ENCODE measurements at regions not wholly inside any gene's neighbourhood (a gene's known extent, or its start where the extent isn't known, plus 50 kb on each side); places are given as distances from the start of the nearest gene placed in this dataset.

DNA sequence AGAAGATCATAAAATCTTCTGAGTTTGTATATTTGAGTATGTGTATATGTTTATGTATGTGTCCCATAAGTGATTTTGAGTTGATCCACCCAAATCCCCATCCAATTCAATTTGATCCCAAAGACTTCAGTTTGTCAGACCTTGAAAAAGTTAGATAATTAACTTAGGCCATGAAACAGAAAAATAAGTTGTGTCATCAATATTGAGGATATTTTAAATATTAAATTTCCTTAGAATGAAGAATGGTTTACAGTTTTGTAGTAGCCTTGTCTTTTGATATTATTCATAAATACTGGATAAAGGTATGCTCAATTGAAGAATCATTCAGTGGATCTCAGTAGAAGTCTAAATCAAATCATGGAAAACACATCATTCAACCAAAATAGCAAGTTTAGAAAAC lies 864.4 kb upstream of the INTU start:
- TF ChIP-seq, protein P1, sequence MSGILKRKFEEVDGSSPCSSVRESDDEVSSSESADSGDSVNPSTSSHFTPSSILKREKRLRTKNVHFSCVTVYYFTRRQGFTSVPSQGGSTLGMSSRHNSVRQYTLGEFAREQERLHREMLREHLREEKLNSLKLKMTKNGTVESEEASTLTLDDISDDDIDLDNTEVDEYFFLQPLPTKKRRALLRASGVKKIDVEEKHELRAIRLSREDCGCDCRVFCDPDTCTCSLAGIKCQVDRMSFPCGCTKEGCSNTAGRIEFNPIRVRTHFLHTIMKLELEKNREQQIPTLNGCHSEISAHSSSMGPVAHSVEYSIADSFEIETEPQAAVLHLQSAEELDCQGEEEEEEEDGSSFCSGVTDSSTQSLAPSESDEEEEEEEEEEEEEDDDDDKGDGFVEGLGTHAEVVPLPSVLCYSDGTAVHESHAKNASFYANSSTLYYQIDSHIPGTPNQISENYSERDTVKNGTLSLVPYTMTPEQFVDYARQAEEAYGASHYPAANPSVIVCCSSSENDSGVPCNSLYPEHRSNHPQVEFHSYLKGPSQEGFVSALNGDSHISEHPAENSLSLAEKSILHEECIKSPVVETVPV (CRISPR knock-in tag; IDR thresholded peaks at IDR 0.05), result no peak
- no peak for TF ChIP-seq ZFP3 (CRISPR knock-in tag; IDR thresholded peaks at IDR 0.05)
- TF ChIP-seq BACH2 (CRISPR knock-in tag; IDR thresholded peaks at IDR 0.05; ENCODE audit: borderline replicate concordance), result no peak
- no peak for TF ChIP-seq ZNF8 (CRISPR knock-in tag; IDR thresholded peaks at IDR 0.05)
- TF ChIP-seq, protein P2, sequence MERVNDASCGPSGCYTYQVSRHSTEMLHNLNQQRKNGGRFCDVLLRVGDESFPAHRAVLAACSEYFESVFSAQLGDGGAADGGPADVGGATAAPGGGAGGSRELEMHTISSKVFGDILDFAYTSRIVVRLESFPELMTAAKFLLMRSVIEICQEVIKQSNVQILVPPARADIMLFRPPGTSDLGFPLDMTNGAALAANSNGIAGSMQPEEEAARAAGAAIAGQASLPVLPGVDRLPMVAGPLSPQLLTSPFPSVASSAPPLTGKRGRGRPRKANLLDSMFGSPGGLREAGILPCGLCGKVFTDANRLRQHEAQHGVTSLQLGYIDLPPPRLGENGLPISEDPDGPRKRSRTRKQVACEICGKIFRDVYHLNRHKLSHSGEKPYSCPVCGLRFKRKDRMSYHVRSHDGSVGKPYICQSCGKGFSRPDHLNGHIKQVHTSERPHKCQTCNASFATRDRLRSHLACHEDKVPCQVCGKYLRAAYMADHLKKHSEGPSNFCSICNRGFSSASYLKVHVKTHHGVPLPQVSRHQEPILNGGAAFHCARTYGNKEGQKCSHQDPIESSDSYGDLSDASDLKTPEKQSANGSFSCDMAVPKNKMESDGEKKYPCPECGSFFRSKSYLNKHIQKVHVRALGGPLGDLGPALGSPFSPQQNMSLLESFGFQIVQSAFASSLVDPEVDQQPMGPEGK (CRISPR knock-in tag; IDR thresholded peaks at IDR 0.05; ENCODE audit: borderline replicate concordance), result no peak
- no peak for TF ChIP-seq ARNTL (CRISPR knock-in tag; IDR thresholded peaks at IDR 0.05; ENCODE audit: borderline replicate concordance, low read depth)
- TF ChIP-seq TCF4 (CRISPR knock-in tag; IDR thresholded peaks at IDR 0.05; ENCODE audit: borderline replicate concordance), result no peak
- TF ChIP-seq, protein P3, sequence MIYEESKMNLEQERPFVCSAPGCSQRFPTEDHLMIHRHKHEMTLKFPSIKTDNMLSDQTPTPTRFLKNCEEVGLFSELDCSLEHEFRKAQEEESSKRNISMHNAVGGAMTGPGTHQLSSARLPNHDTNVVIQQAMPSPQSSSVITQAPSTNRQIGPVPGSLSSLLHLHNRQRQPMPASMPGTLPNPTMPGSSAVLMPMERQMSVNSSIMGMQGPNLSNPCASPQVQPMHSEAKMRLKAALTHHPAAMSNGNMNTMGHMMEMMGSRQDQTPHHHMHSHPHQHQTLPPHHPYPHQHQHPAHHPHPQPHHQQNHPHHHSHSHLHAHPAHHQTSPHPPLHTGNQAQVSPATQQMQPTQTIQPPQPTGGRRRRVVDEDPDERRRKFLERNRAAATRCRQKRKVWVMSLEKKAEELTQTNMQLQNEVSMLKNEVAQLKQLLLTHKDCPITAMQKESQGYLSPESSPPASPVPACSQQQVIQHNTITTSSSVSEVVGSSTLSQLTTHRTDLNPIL (CRISPR knock-in tag; IDR thresholded peaks at IDR 0.05; ENCODE audit: low read depth), result no peak
- TF ChIP-seq ZFP30 (CRISPR knock-in tag; IDR thresholded peaks at IDR 0.05), result no peak
- no peak for TF ChIP-seq OSR1 (CRISPR knock-in tag; IDR thresholded peaks at IDR 0.05)
- no peak for TF ChIP-seq GLIS3 (CRISPR knock-in tag; IDR thresholded peaks at IDR 0.05)
- TF ChIP-seq RARB (CRISPR knock-in tag; IDR thresholded peaks at IDR 0.05), result no peak
- no peak for TF ChIP-seq CSDC2 (CRISPR knock-in tag; IDR thresholded peaks at IDR 0.05)
- no peak for TF ChIP-seq ESRRG (CRISPR knock-in tag; IDR thresholded peaks at IDR 0.05)
